Kidney capillary endothelial cell (primary cell): ENCODE measurements at regions not wholly inside any gene's neighbourhood (a gene's known extent, or its start where the extent isn't known, plus 50 kb on each side); places are given as distances from the start of the nearest gene placed in this dataset.
"Not testable (repeated sequence)": the region's sequence is repeated elsewhere in the genome, so short reads cannot be mapped to it uniquely, and the experiment has no call there.

Experiments
- DNase-seq: peaks from one replicate; pipeline ENCODE4 v3.0.0-alpha.2; 2018; ENCODE audit warnings: low spot score

GRCh38 chr6:94698773-94699172 lies 878.6 kb upstream of the MANEA start:
- DNase-seq = no peak

- not testable (repeated sequence) for DNase-seq
Measured at GRCh38 chr6:94687255-94687654, 890.1 kb upstream of the MANEA start.

DNA sequence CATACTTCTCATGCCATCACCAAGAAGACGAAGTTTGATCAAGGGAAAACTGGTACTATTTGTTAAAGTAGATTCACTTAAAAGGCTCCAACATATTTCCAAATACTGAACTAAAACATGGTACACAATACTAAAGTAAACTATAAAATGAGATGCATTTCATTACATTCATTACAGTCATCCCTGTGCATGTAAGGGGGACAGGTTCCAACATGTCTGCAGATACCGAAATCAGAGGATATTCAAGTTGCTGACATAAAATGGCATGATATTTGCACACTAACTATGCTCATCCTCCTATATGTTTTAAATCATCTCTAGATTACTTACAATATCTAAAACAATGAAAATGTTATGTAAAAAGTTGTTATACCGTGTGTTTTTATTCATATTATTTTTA lies 893.9 kb upstream of the MANEA start:
- no peak for DNase-seq

GRCh38 chr6:94680669-94681212 lies 896.6 kb upstream of the MANEA start:
- no peak for DNase-seq

GRCh38 chr6:94673251-94673650 lies 904.1 kb upstream of the MANEA start:
- no peak for DNase-seq

DNA sequence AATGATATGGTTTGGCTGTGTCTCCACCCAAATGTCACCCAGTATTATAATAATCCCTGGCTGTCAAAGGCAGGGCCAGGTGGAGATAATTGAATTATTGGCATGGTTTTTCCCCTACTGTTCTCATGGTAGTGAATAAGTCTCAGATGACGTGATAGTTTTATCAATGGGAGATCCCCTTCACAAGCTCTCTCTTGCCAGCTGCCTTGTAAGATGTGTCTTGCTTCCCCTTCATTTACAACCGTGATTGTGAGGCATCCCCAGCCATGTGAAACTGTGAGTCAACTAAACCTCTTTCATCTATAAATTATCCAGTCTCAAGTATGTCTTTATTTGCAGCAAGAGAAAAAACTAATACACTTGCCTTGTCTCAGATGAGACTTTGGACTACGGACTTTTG lies 907.3 kb upstream of the MANEA start:
- DNase-seq = no peak

GRCh38 chr6:94668876-94669275 lies 908.5 kb upstream of the MANEA start:
- DNase-seq = no peak

- no peak for DNase-seq
Measured at GRCh38 chr6:94658929-94659328, 918.4 kb upstream of the MANEA start.

GRCh38 chr6:94651239-94651638 lies 926.1 kb upstream of the MANEA start:
- no peak for DNase-seq

DNA sequence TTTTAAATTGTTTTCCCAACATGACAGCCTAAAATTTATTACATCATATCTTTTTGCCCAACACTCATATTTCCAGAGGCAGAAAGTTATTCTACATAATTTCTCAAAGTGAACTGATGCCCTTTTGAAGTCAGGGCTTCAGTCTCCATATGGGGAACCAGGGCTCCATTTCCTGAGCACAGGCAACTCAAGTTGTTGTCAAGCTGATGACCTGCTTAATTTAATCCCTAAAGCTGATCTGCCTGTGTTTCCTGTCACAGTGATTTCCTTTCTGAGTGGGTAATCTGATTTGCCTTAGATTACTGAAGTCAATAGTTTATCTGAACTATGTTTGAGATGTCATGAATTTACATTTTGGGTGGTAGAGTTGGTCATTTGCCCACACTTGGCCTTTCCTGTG lies 932.1 kb upstream of the MANEA start:
- DNase-seq = no peak

GRCh38 chr6:94639564-94639963 lies 937.8 kb upstream of the MANEA start:
- DNase-seq = no peak

DNA sequence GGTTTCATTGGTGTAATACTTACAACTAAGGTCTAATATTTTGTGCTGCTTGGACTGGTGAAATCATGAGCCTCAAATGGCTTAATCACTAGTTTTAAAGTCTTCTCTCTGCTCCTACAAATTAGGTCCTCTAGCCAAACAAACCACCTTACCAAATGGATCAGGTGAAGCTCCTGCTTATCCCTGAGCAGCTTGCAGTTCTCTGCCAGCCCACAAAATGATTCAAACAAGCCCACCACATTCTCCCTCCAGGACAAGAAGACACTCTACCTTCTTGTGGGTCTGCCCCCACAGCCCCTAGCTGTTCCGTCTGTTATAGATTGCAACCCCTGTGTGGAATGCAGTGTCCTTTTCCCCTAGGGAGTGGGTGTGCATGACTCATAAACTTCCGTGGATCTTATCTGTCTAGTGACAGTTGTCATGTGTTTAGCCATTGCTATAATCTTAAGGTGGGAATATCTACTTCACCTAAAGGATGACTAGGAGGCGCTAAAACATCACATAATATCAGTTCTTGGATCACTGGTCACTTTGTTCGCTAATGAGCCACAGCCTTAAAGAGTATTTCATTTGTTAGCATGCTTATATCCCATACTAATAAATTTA lies 940.5 kb upstream of the MANEA start:
- DNase-seq = peak; percentile 38

GRCh38 chr6:94623586-94623985 lies 953.7 kb upstream of the MANEA start:
- no peak for DNase-seq

- no peak for DNase-seq
Measured at GRCh38 chr6:94622783-94623182, 954.6 kb upstream of the MANEA start.

DNA sequence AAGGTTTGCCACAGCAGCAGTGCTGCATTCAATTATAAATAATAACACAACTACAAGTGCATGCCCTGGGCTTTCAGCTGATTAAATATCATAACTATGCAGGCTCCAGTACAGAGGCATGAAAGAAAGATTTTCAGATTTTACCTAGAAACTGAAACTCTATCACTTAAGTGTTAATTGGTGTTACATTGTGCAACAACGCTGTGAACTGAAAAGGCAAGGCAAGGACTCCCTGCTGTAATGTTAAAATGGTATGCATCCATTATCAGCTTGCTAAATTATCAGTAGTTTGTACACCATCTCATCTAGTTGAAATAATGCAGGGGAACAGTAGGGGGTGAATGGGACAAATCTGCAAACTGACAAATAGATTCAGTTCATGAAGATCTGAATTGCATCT lies 976.7 kb upstream of the MANEA start:
- DNase-seq = no peak

- DNase-seq = no peak
Measured at GRCh38 chr6:94597487-94597886, 979.8 kb upstream of the MANEA start.

GRCh38 chr6:94590416-94590815 lies 986.9 kb upstream of the MANEA start:
- DNase-seq = no peak

DNA sequence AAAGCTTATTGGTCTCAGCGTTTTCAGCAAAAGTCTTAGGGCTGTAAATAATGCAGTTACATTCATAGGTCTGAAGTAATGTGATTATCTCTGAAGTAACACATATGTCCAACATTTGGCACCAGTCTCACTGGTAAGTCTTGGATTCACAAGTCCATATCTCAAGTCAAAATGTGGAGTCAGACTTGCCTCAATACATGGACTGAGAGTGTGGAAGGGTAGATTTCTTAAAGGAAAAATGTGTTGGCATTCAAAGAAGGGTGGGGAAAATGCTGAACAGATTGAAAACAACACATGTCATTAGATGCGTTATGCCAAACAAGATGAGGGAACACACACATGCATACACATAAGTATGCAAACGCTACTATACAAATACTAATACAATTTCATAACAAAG lies 989.0 kb upstream of the MANEA start:
- DNase-seq = no peak

DNA sequence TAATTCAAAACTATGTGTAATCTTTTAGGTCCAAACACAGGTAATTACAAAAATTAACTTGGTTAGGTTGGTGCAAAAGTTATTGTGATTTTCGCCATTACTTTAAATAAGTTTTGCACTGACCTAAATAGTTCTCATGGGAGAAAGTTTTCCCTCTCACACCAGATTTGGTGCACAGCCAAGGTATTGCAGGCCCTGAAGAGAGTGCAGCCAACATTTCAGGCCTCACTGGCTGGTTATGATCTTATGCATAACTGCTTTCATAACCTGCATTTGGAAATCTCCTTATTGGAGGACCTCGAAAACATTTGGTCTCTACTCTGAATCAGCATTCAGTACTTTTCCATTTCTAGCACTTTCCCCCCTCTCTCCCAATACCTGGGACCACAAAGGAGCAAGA lies 993.1 kb upstream of the MANEA start:
- no peak for DNase-seq

- no peak for DNase-seq
Measured at GRCh38 chr6:94570581-94570980, 1006.8 kb upstream of the MANEA start.

- no peak for DNase-seq
Measured at GRCh38 chr6:94562846-94563245, 1014.5 kb upstream of the MANEA start.

- DNase-seq = no peak
Measured at GRCh38 chr6:94559829-94560537, 1017.4 kb upstream of the MANEA start.

DNA sequence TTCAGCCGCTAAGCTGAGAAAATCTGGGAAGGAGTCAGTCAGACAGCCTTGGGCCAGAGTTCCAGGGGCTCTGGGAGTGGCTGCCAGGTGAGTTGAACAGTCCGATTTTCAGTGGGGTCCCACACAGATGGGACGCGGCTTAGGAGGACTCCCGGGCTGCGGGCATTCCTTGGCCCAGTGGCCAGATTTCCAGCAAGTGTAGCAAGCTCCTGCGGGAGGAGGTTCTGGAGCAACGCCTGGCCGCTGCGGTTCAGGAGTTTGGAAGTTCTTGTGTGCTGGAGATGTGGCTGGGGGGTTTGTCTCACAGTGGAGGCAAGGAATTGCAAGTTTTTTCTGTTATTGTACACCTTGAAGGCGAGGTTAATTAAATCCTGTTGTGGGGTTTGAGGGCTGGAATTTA lies 1020.1 kb upstream of the MANEA start:
- DNase-seq = not testable (repeated sequence)

DNA sequence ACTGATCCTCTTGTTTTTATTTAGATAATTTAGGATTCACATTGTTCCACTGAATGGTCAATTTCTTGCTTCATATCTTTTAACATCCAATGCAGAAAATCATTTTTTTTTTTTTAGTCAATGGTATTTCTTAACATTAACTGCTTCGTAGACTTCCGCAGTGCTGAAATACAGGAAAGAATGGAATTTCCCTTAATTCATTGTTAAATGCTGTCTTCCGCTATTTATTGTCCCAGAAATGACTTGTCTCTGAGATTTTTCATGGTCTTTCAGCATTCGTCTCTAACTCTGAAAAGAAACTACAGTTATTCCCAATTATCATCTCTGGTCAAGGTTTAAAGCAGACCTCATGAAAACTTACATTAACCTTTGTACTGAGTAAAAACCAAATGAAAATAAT lies 1029.1 kb upstream of the MANEA start:
- DNase-seq = peak; percentile 67
